CD4-positive, alpha-beta memory T cell (primary cell): ENCODE measurements at regions not wholly inside any gene's neighbourhood (a gene's known extent, or its start where the extent isn't known, plus 50 kb on each side); places are given as distances from the start of the nearest gene placed in this dataset.

Source experiments
- CTCF ChIA-PET: fragments of 350-600 bp; sonication (Branson Sonifier 250); formaldehyde crosslinking; loops from one replicate; lab custom pipeline; 2021; ENCODE audit warnings: inconsistent platforms; ENCODE audit not compliant: partially characterized antibody; lab: Charles Lee
- POLR2A ChIA-PET: fragments of 350-600 bp; sonication (Branson Sonifier 250); formaldehyde crosslinking; loops from one replicate; lab custom pipeline; 2021; ENCODE audit not compliant: partially characterized antibody; lab: Charles Lee
- DNase-seq, 5 donors: peaks; one replicate each; pipeline versions ENCODE4 v3.0.0 to v3.0.0-alpha.2; 2020 to 2022; ENCODE audit warnings: mixed read lengths in 1 of 5
- H3K27ac ChIP-seq: one replicate; pipeline ENCODE4 v1.7.0; 2013; ENCODE audit warnings: low read depth, low read length
- H3K27me3 ChIP-seq: 2 replicates; pipeline ENCODE4 v1.7.0; 2013; ENCODE audit warnings: mild to moderate bottlenecking, low read length, moderate library complexity; ENCODE audit not compliant: insufficient read depth
- H3K36me3 ChIP-seq: 2 replicates; pipeline ENCODE4 v1.7.0; 2013; ENCODE audit warnings: mild to moderate bottlenecking, low read length, moderate library complexity; ENCODE audit not compliant: insufficient read depth
- H3K4me1 ChIP-seq: 2 replicates; pipeline ENCODE4 v1.7.0; 2013; ENCODE audit warnings: mild to moderate bottlenecking, low read length, moderate library complexity; ENCODE audit not compliant: insufficient read depth
- H3K4me3 ChIP-seq, 2 donors: one replicate each; pipeline ENCODE4 v1.7.0; 2013; ENCODE audit warnings: low read length in 2 of 2, mild to moderate bottlenecking in 1 of 2
- H3K9me3 ChIP-seq, 2 donors: one replicate each; pipeline ENCODE4 v1.7.0; 2013; ENCODE audit warnings: low read length in 2 of 2, control low read depth in 1 of 2; ENCODE audit not compliant: control insufficient read depth in 1 of 2
- H3K27ac Mint-ChIP-seq, 7 donors: one replicate each; pipeline ENCODE4 v1.8.0; 2020 to 2021; ENCODE audit warnings: mixed read lengths in 7 of 7, mild to moderate bottlenecking in 6 of 7, inconsistent platforms in 3 of 7, moderate library complexity in 3 of 7
- H3K27me3 Mint-ChIP-seq, 2 donors: one replicate each; pipeline ENCODE4 v1.8.0; 2020 to 2021; ENCODE audit warnings: mixed read lengths in 2 of 2
- H3K36me3 Mint-ChIP-seq, 2 donors: one replicate each; pipeline ENCODE4 v1.8.0; 2020 to 2021; ENCODE audit warnings: mixed read lengths in 2 of 2, inconsistent platforms in 1 of 2, mild to moderate bottlenecking in 1 of 2
- H3K4me1 Mint-ChIP-seq, 4 donors: one replicate each; pipeline ENCODE4 v1.8.0; 2020 to 2021; ENCODE audit warnings: mixed read lengths in 4 of 4, mild to moderate bottlenecking in 1 of 4
- H3K4me3 Mint-ChIP-seq, 8 donors: one replicate each; pipeline ENCODE4 v1.8.0; 2020 to 2021; ENCODE audit warnings: mixed read lengths in 8 of 8, mild to moderate bottlenecking in 7 of 8, moderate library complexity in 6 of 8, inconsistent platforms in 3 of 8
- H3K9me3 Mint-ChIP-seq, 8 donors: one replicate each; pipeline ENCODE4 v1.8.0; 2020 to 2021; ENCODE audit warnings: mixed read lengths in 8 of 8, mild to moderate bottlenecking in 5 of 8, inconsistent platforms in 3 of 8, moderate library complexity in 1 of 8
- intact Hi-C: fragments of 100-400 bp; cut with micrococcal nuclease; formaldehyde crosslinking; loops from one replicate; pipeline ENCODE4 v1.15.1; 2023

- no peaks in the 10 kb centered on the region for H3K36me3 ChIP-seq
- no peaks in the 10 kb centered on the region for H3K27me3 ChIP-seq
- H3K27me3 Mint-ChIP-seq, result no peaks in the 10 kb centered on the region
- no peaks in the 10 kb centered on the region for H3K4me1 Mint-ChIP-seq
- no peak overlapping the region for H3K4me3 Mint-ChIP-seq
- H3K4me1 ChIP-seq, result no peaks in the 10 kb centered on the region
- intact Hi-C loops, result no loop called here
- H3K9me3 Mint-ChIP-seq, result peaks cover 3 to 16% (median 4%) of the 10 kb centered on the region in 8 donors
- H3K9me3 ChIP-seq, result peaks cover 0 to 3% of the 10 kb centered on the region in 2 donors
- no peak overlapping the region for H3K27ac ChIP-seq
- ChIA-PET POLR2A (no interaction called here), CTCF (no interaction called here)
- no peak for DNase-seq
- no peak overlapping the region for H3K27ac Mint-ChIP-seq
- H3K36me3 Mint-ChIP-seq, result no peaks in the 10 kb centered on the region
- no peak overlapping the region for H3K4me3 ChIP-seq
Measured at GRCh38 chr13:69600811-69601210, 506.8 kb upstream of the ATXN8OS start.

- POLR2A ChIA-PET, result no interaction called here
- CTCF ChIA-PET, result no interaction called here
Measured at GRCh38 chr13:69597088-69597487, 510.5 kb upstream of the ATXN8OS start.

GRCh38 chr13:69595181-69595580 lies 512.4 kb upstream of the ATXN8OS start:
- intact Hi-C loops, result no loop called here
- ChIA-PET CTCF (no interaction called here), POLR2A (no interaction called here)

More at GRCh38 chr13:69597088-69597487, 510.5 kb upstream of the ATXN8OS start:
- Mint-ChIP-seq H3K36me3 (no peaks in the 10 kb centered on the region), H3K27me3 (no peaks in the 10 kb centered on the region), H3K4me1 (no peaks in the 10 kb centered on the region), H3K4me3 (no peak overlapping the region), H3K27ac (no peak overlapping the region), H3K9me3 (peaks cover 0 to 7% (median 3%) of the 10 kb centered on the region in 8 donors)
- no peaks in the 10 kb centered on the region for H3K27me3 ChIP-seq
- H3K4me1 ChIP-seq, result no peaks in the 10 kb centered on the region
- H3K36me3 ChIP-seq, result no peaks in the 10 kb centered on the region
- H3K4me3 ChIP-seq, result no peak overlapping the region
- H3K9me3 ChIP-seq, result no peaks in the 10 kb centered on the region
- intact Hi-C loops, result no loop called here
- DNase-seq, result no peak
- no peak overlapping the region for H3K27ac ChIP-seq

GRCh38 chr13:69591437-69591836 lies 516.2 kb upstream of the ATXN8OS start:
- H3K27me3 Mint-ChIP-seq, result no peaks in the 10 kb centered on the region
- POLR2A ChIA-PET, result no interaction called here
- H3K4me1 Mint-ChIP-seq, result no peaks in the 10 kb centered on the region
- H3K4me1 ChIP-seq, result no peaks in the 10 kb centered on the region
- H3K9me3 ChIP-seq, result no peaks in the 10 kb centered on the region
- H3K27ac Mint-ChIP-seq, result no peak overlapping the region
- H3K36me3 Mint-ChIP-seq, result no peaks in the 10 kb centered on the region
- no peak overlapping the region for H3K4me3 Mint-ChIP-seq
- H3K27me3 ChIP-seq, result no peaks in the 10 kb centered on the region
- DNase-seq, result no peak
- peaks cover 0 to 14% (median 2%) of the 10 kb centered on the region in 8 donors for H3K9me3 Mint-ChIP-seq
- CTCF ChIA-PET, result no interaction called here
- H3K27ac ChIP-seq, result no peak overlapping the region
- H3K4me3 ChIP-seq, result no peak overlapping the region
- intact Hi-C loops, result no loop called here
- H3K36me3 ChIP-seq, result no peaks in the 10 kb centered on the region

More at GRCh38 chr13:69595181-69595580, 512.4 kb upstream of the ATXN8OS start:
- Mint-ChIP-seq H3K9me3 (peaks cover 0 to 9% (median 0%) of the 10 kb centered on the region in 8 donors), H3K4me3 (no peak overlapping the region), H3K4me1 (no peaks in the 10 kb centered on the region), H3K27me3 (no peaks in the 10 kb centered on the region), H3K36me3 (no peaks in the 10 kb centered on the region), H3K27ac (no peak overlapping the region)
- DNase-seq, result no peak
- Histone ChIP-seq H3K27ac (no peak overlapping the region), H3K4me3 (no peak overlapping the region), H3K27me3 (no peaks in the 10 kb centered on the region), H3K9me3 (no peaks in the 10 kb centered on the region), H3K36me3 (no peaks in the 10 kb centered on the region), H3K4me1 (no peaks in the 10 kb centered on the region)

- Histone ChIP-seq H3K4me1 (no peaks in the 10 kb centered on the region), H3K27me3 (no peaks in the 10 kb centered on the region), H3K9me3 (no peaks in the 10 kb centered on the region), H3K4me3 (no peak overlapping the region), H3K27ac (no peak overlapping the region), H3K36me3 (no peaks in the 10 kb centered on the region)
- H3K36me3 Mint-ChIP-seq, result no peaks in the 10 kb centered on the region
- ChIA-PET POLR2A (no interaction called here), CTCF (no interaction called here)
- peaks cover 0 to 14% (median 4%) of the 10 kb centered on the region in 8 donors for H3K9me3 Mint-ChIP-seq
- no peaks in the 10 kb centered on the region for H3K4me1 Mint-ChIP-seq
- H3K4me3 Mint-ChIP-seq, result no peak overlapping the region
- H3K27me3 Mint-ChIP-seq, result no peaks in the 10 kb centered on the region
- intact Hi-C loops, result no loop called here
- DNase-seq, result no peak
- no peak overlapping the region for H3K27ac Mint-ChIP-seq
Measured at GRCh38 chr13:69589531-69590235, 517.9 kb upstream of the ATXN8OS start.

GRCh38 chr13:69585656-69586055 lies 522.0 kb upstream of the ATXN8OS start:
- POLR2A ChIA-PET, result no interaction called here
- Mint-ChIP-seq H3K9me3 (peaks cover 0 to 12% (median 6%) of the 10 kb centered on the region in 8 donors), H3K27ac (no peak overlapping the region), H3K4me1 (no peaks in the 10 kb centered on the region), H3K36me3 (no peaks in the 10 kb centered on the region), H3K4me3 (no peak overlapping the region), H3K27me3 (no peaks in the 10 kb centered on the region)
- DNase-seq, result no peak
- CTCF ChIA-PET, result no interaction called here
- H3K27ac ChIP-seq, result no peak overlapping the region
- no peak overlapping the region for H3K4me3 ChIP-seq
- H3K36me3 ChIP-seq, result no peaks in the 10 kb centered on the region
- H3K9me3 ChIP-seq, result no peaks in the 10 kb centered on the region
- no peaks in the 10 kb centered on the region for H3K27me3 ChIP-seq
- H3K4me1 ChIP-seq, result no peaks in the 10 kb centered on the region
- intact Hi-C loops, result no loop called here

- DNase-seq, result no peak
- H3K36me3 ChIP-seq, result no peaks in the 10 kb centered on the region
- Mint-ChIP-seq H3K27me3 (no peaks in the 10 kb centered on the region), H3K27ac (no peak overlapping the region), H3K9me3 (peaks cover 0 to 10% (median 4%) of the 10 kb centered on the region in 8 donors), H3K36me3 (no peaks in the 10 kb centered on the region), H3K4me1 (no peaks in the 10 kb centered on the region), H3K4me3 (no peak overlapping the region)
- H3K4me1 ChIP-seq, result no peaks in the 10 kb centered on the region
- H3K27me3 ChIP-seq, result no peaks in the 10 kb centered on the region
- H3K27ac ChIP-seq, result no peak overlapping the region
- H3K9me3 ChIP-seq, result peaks cover 0 to 2% of the 10 kb centered on the region in 2 donors
- POLR2A ChIA-PET, result no interaction called here
- CTCF ChIA-PET, result no interaction called here
- intact Hi-C loops, result no loop called here
- H3K4me3 ChIP-seq, result no peak overlapping the region
Measured at GRCh38 chr13:69580255-69580654, 527.4 kb upstream of the ATXN8OS start.
